Breast epithelium (tissue), 3 donors: ENCODE measurements at regions not wholly inside any gene's neighbourhood (a gene's known extent, or its start where the extent isn't known, plus 50 kb on each side); places are given as distances from the start of the nearest gene placed in this dataset.

ENCODE experiments used
- POLR2A ChIP-seq: fragments of 450-650 bp; IDR thresholded peaks from one replicate; pipeline ENCODE4 v1.6.1; 2016; ENCODE audit warnings: antibody characterized with exemption, mild to moderate bottlenecking, moderate library complexity
- TF ChIP-seq, protein P1 (sequence below), 3 donors: fragments of 450-650 bp; IDR thresholded peaks; one replicate each; pipeline ENCODE4 v1.5.1; 2016 to 2017; ENCODE audit warnings: antibody characterized with exemption in 3 of 3, mild to moderate bottlenecking in 3 of 3, moderate library complexity in 3 of 3

GRCh38 chr1:194043984-194044755 is 857.8 kb upstream of the B3GALT2 start:
- TF ChIP-seq, protein P1, sequence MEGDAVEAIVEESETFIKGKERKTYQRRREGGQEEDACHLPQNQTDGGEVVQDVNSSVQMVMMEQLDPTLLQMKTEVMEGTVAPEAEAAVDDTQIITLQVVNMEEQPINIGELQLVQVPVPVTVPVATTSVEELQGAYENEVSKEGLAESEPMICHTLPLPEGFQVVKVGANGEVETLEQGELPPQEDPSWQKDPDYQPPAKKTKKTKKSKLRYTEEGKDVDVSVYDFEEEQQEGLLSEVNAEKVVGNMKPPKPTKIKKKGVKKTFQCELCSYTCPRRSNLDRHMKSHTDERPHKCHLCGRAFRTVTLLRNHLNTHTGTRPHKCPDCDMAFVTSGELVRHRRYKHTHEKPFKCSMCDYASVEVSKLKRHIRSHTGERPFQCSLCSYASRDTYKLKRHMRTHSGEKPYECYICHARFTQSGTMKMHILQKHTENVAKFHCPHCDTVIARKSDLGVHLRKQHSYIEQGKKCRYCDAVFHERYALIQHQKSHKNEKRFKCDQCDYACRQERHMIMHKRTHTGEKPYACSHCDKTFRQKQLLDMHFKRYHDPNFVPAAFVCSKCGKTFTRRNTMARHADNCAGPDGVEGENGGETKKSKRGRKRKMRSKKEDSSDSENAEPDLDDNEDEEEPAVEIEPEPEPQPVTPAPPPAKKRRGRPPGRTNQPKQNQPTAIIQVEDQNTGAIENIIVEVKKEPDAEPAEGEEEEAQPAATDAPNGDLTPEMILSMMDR (IDR thresholded peaks at IDR 0.05), result no peak
- no peak for TF ChIP-seq POLR2A
